ENCODE measurements at regions not wholly inside any gene's neighbourhood (a gene's known extent, or its start where the extent isn't known, plus 50 kb on each side); places are given as distances from the start of the nearest gene placed in this dataset.

- Histone ChIP-seq H3K36me3 (no peaks in the 10 kb centered on the region), H3K9me3 (peaks cover 0 to 4% (median 0%) of the 10 kb centered on the region in 12 donors), H3K4me3 (no peak overlapping the region), H3K4me1 (no peaks in the 10 kb centered on the region), H3K27ac (no peak overlapping the region), H3K27me3 (peaks cover 0 to 6% (median 0%) of the 10 kb centered on the region in 9 donors)
- intact Hi-C loops (cut with DNase I) = no loop called here
- DNase-seq (no peak), ATAC-seq (no peak)
- 77 to 79% (median 78%) methylated on average over 5 of the region's 5 CpGs for WGBS, 4 donors
- TF ChIP-seq CTCF (IDR thresholded peaks at IDR 0.05) (no peak), POLR2A (IDR thresholded peaks at IDR 0.05) (no peak)
These were observed 153.4 kb downstream of the TMEM114 start for GRCh38 chr16:8436931-8437330.

DNA sequence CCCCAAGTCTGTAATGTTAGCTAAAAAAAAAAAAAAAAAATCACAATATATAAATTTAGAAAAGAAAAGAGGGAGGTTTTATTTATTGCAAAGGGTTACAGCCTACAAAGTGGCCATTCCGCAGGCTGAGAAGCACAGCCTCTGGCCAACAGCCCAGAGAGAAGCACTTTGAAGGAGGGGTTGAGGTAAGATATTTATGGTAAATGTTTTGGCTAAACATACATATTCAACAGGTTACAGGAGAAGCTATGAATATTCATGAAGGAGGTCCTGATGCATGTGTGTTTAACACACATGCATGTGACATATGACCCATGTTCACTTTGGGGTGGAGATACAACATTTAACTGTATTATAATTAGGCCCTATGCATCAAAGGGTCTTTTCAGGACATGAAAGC lies 158.5 kb downstream of the TMEM114 start:
- Histone ChIP-seq H3K27ac (no peak overlapping the region), H3K27me3 (no peaks in the 10 kb centered on the region), H3K9me3 (no peaks in the 10 kb centered on the region), H3K4me1 (no peaks in the 10 kb centered on the region), H3K4me3 (no peak overlapping the region), H3K36me3 (no peaks in the 10 kb centered on the region)
- intact Hi-C loops (cut with DNase I) = no loop called here
- ATAC-seq (no peak), DNase-seq (no peak)
- TF ChIP-seq CTCF (IDR thresholded peaks at IDR 0.05) = no peak
- no peak for TF ChIP-seq POLR2A (IDR thresholded peaks at IDR 0.05)
- 83 to 87% (median 86%) methylated on average over 1 of the region's 1 CpG for WGBS, 4 donors

GRCh38 chr16:8430401-8430800 lies 159.9 kb downstream of the TMEM114 start:
- H3K27ac ChIP-seq = no peak overlapping the region
- no peaks in the 10 kb centered on the region for H3K36me3 ChIP-seq
- WGBS, 4 donors = 66 to 81% (median 71%) methylated on average over 3 of the region's 3 CpGs
- intact Hi-C loops (cut with DNase I) = no loop called here
- TF ChIP-seq POLR2A (IDR thresholded peaks at IDR 0.05) (no peak), CTCF (IDR thresholded peaks at IDR 0.05) (no peak)
- DNase-seq = no peak
- H3K4me3 ChIP-seq = no peak overlapping the region
- ATAC-seq = no peak
- H3K9me3 ChIP-seq = peaks cover 0 to 7% (median 0%) of the 10 kb centered on the region in 12 donors
- H3K27me3 ChIP-seq = no peaks in the 10 kb centered on the region
- H3K4me1 ChIP-seq = no peaks in the 10 kb centered on the region

DNA sequence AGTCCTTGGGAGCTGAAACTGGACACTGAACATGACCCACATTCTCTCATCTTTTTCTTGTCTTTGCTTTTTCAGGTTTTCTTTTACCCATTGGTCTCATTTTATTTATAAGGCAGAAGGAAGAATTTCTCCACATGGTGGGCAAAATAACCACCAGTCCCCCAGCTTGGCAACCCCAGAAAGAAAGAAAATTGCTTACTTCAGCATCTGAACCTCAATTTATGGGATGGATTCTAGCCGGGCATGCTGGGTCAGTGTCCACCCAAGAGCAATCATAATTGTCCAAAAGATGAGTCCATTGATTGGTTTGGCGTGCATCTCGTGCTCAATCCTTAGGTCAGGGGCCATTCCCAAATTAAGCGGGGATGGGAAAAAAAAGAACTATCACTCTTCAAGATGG lies 163.7 kb downstream of the TMEM114 start:
- ATAC-seq (no peak), DNase-seq (no peak)
- Histone ChIP-seq H3K4me1 (no peaks in the 10 kb centered on the region), H3K4me3 (no peak overlapping the region), H3K27ac (no peak overlapping the region), H3K27me3 (no peaks in the 10 kb centered on the region), H3K9me3 (peaks cover 0 to 15% (median 0%) of the 10 kb centered on the region in 12 donors), H3K36me3 (no peaks in the 10 kb centered on the region)
- 81 to 88% (median 86%) methylated on average over 4 of the region's 4 CpGs for WGBS, 4 donors
- intact Hi-C loops (cut with DNase I) = no loop called here
- TF ChIP-seq POLR2A (IDR thresholded peaks at IDR 0.05) (no peak), CTCF (IDR thresholded peaks at IDR 0.05) (no peak)
